Bronchial epithelial cell (primary cell): ENCODE measurements at regions not wholly inside any gene's neighbourhood (a gene's known extent, or its start where the extent isn't known, plus 50 kb on each side); places are given as distances from the start of the nearest gene placed in this dataset.

Source experiments
- DNase-seq: peaks from one replicate; pipeline ENCODE4 v3.0.0-alpha.2; 2010; ENCODE audit warnings: low read depth
- FAIRE-seq: peaks from 2 replicates; lab custom pipeline; 2011; peaks lifted over from hg19 to GRCh38; lab: Jason Lieb, UNC
- H3K27me3 ChIP-seq: 2 replicates; pipeline ENCODE4 v1.5.1; 2011; ENCODE audit warnings: low read length; ENCODE audit not compliant: control insufficient read depth, insufficient read depth
- H3K36me3 ChIP-seq: 2 replicates; pipeline ENCODE4 v1.5.1; 2011; ENCODE audit warnings: low read length; ENCODE audit not compliant: control insufficient read depth, insufficient read depth
- H3K4me3 ChIP-seq: 2 replicates; pipeline ENCODE4 v1.5.1; 2011; ENCODE audit warnings: mild to moderate bottlenecking, low read depth, low read length, control low read depth
- TF ChIP-seq, protein P1 (sequence below): IDR thresholded peaks from 2 replicates; pipeline ENCODE4 v1.5.1; 2011; ENCODE audit warnings: mild to moderate bottlenecking, moderate library complexity, low read length, control low read depth, inconsistent platforms; ENCODE audit not compliant: insufficient read depth, severe bottlenecking

DNA sequence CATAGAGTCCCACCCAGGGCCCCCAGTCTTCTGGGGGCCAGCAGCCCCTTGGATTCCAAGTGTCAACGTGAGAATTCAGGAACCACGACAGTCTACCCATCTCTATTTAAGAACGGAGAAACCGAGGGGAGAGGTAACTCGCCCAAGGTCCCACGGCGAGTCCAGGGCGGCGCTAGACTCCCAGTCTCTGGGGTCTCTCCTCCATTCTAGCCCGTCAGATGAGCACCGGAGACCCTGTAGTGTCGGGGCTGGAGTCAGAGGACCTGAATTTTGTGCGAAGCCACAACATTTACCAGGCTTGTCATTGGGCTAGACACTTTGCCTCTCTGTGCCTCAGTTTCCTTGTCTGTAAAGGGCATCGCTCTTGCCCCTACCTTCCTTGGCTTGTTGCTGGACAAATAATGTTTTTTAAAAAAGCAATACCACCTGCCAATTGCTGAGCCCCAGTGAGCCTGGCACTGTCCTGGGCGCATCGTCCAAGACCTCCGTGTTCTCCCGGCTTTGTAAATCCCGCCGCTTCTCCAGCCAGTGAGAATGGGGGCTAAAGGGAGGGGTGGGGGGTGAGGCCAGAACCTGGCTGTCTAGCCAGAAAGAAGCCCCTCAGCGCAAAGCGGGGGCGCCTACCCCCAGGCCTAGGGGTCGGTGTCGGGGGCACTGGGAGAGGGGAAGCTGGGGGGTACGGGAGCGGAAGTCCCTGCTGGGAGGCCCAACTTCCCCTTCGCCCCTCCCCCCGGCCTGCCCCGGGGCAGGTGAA is 91.7 kb downstream of the NCR2 start:
- DNase-seq, result no peak
- H3K36me3 ChIP-seq, result no peaks in the 10 kb centered on the region
- no peak for FAIRE-seq

DNA sequence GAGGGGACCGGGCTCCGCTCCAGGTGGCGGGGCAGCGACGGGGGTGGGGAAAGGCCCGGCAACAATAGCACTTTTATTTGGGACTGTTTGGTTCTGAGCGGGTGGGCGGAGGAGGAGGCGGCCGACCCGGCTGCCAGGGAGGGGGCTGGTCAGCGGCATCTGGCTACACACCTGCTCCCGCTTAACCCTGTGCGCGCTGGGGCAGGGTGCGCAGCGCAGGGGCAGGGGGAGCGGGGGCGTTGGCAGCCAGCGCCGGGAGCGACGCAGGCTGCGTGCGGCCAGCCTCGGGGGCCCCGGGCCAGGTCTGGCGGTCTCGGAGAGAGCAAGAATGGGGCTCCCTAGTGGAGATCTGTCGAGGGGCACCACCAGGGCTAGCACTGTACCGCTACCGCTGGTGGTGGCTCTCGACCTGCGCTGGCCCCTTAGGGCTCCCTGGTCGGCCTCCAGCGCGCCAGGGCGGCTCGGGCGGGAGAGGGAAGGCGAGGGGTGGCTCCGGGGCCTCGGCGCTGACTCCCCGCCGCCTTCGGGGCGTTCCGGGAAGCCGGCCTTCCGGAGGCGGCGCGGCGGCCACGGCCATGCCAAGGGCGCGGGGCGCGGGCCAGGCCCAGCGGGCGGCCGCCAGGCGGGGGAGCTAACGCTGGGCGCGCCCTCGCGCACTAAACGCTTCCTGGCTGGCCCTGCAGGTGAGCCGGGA is 92.4 kb downstream of the NCR2 start:
- FAIRE-seq (no peak), DNase-seq (peak; percentile 10)
- peak overlapping the region; percentile 31 for H3K4me3 ChIP-seq
- TF ChIP-seq, protein P1, sequence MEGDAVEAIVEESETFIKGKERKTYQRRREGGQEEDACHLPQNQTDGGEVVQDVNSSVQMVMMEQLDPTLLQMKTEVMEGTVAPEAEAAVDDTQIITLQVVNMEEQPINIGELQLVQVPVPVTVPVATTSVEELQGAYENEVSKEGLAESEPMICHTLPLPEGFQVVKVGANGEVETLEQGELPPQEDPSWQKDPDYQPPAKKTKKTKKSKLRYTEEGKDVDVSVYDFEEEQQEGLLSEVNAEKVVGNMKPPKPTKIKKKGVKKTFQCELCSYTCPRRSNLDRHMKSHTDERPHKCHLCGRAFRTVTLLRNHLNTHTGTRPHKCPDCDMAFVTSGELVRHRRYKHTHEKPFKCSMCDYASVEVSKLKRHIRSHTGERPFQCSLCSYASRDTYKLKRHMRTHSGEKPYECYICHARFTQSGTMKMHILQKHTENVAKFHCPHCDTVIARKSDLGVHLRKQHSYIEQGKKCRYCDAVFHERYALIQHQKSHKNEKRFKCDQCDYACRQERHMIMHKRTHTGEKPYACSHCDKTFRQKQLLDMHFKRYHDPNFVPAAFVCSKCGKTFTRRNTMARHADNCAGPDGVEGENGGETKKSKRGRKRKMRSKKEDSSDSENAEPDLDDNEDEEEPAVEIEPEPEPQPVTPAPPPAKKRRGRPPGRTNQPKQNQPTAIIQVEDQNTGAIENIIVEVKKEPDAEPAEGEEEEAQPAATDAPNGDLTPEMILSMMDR, result peak; percentile 12
- H3K36me3 ChIP-seq, result no peaks in the 10 kb centered on the region
- H3K27me3 ChIP-seq, result peaks cover 11% of the 10 kb centered on the region

More for the DNA sequence above, 91.7 kb downstream of the NCR2 start:
- TF ChIP-seq, protein P1, result no peak
- peaks cover 11% of the 10 kb centered on the region for H3K27me3 ChIP-seq
- H3K4me3 ChIP-seq, result no peak overlapping the region

DNA sequence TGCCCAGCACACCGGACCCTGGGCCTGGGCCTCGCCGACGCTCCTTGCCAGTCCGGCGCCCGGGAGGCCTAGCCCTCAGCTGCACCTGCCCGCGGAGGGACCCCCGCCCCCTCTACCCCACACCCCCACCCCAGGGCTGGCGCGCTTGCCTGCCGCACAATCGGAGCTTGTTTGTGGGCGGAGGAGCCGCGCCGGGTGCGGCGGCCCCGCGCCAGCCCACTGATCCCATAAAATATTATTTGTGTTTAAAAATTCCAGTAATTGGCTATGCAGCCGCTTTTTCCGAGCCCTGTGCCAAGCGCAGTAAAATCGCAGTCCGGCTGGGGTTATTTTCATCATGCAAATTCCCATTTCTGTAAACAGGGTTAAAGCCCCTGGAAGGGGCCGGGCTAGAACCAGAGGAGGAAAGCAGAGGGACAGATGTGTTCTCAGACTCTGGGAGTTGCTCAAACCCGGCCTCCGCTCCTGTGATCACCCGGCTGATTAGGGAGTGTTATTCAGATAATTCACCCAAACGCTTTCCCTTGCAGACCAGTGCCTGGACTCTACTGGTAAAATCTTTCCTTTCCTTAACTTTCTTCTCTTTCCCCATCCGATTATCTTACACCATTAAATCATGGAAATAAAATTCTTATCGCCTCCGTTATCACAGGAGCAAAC is 93.1 kb downstream of the NCR2 start:
- peaks cover 11% of the 10 kb centered on the region for H3K27me3 ChIP-seq
- H3K36me3 ChIP-seq, result no peaks in the 10 kb centered on the region
- no peak for DNase-seq
- TF ChIP-seq, protein P1, result no peak
- FAIRE-seq, result no peak
- peak overlapping the region; percentile 31 for H3K4me3 ChIP-seq

DNA sequence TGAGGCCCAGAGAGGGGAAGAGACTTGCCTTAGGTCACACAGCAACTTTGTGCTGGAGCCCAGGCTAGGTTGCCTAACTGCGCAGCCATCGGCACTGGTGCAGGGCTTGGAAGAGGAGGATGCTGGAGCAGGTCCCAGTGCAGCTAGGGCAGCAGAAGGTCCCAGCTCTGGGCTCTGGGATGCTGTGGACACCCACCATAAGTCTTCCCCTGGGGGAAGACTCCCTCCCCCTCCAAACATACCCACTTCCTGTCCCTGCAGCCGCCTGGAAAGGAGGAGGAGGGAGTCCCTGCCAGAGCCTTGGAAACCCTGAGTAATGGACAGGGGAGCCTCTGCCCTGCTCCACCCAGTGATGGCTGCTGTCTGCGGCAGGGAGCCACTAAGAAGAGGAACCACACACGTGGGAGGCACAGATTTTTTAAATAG is 93.6 kb downstream of the NCR2 start:
- no peak for FAIRE-seq

More for the DNA sequence above, 93.6 kb downstream of the NCR2 start:
- H3K36me3 ChIP-seq, result no peaks in the 10 kb centered on the region
- H3K4me3 ChIP-seq, result no peak overlapping the region
- TF ChIP-seq, protein P1, result no peak
- H3K27me3 ChIP-seq, result peaks cover 11% of the 10 kb centered on the region
- DNase-seq, result peak; percentile 4
